ENCODE measurements at regions not wholly inside any gene's neighbourhood (a gene's known extent, or its start where the extent isn't known, plus 50 kb on each side); places are given as distances from the start of the nearest gene placed in this dataset.

- POLR2A ChIA-PET: no interaction called here
- no peak overlapping the region for H3K4me2 ChIP-seq (ENCODE audit: low read length)
- TF ChIP-seq ZBTB33 (IDR thresholded peaks at IDR 0.05; ENCODE audit: extremely low read depth, insufficient replicate concordance, low read length) (no peak), YY1 (IDR thresholded peaks at IDR 0.05; ENCODE audit: extremely low read depth, insufficient replicate concordance, low read depth, low read length) (no peak), FOSL1 (IDR thresholded peaks at IDR 0.05; ENCODE audit: low read depth) (no peak), POLR2AphosphoS5 (IDR thresholded peaks at IDR 0.05; ENCODE audit: low read depth, low read length) (no peak), CBX3 (IDR thresholded peaks at IDR 0.05; ENCODE audit: low read depth) (no peak), EZH2 (IDR thresholded peaks at IDR 0.05) (no peak), CTCF (IDR thresholded peaks at IDR 0.05 in 2 of 3, conservative IDR thresholded peaks at IDR 0.05 in 1 of 3; ENCODE audit: borderline replicate concordance in 1 of 3, insufficient read depth in 1 of 3, low read depth in 2 of 3, low read length in 2 of 3) (no peak), EZH2phosphoT487 (IDR thresholded peaks at IDR 0.05; ENCODE audit: borderline replicate concordance) (no peak), ZNF274 (IDR thresholded peaks at IDR 0.05; ENCODE audit: low read depth, low read length) (no peak), SRF (IDR thresholded peaks at IDR 0.05; ENCODE audit: low read depth) (no peak), ELF1 (IDR thresholded peaks at IDR 0.05; ENCODE audit: borderline replicate concordance, low read depth) (no peak), SP1 (IDR thresholded peaks at IDR 0.05; ENCODE audit: low read depth) (no peak), EGR1 (IDR thresholded peaks at IDR 0.05; ENCODE audit: low read depth) (no peak), SIN3A (IDR thresholded peaks at IDR 0.05; ENCODE audit: low read depth) (no peak), JUND (IDR thresholded peaks at IDR 0.05) (no peak), CEBPB (IDR thresholded peaks at IDR 0.05; ENCODE audit: low read depth) (no peak), ATF3 (IDR thresholded peaks at IDR 0.05) (no peak)
- peaks cover 0 to 11% of the 10 kb centered on the region in 2 experiments; a peak in 2 of 4 replicates for H3K4me1 ChIP-seq (ENCODE audit: control insufficient read depth in 1 of 2, insufficient read depth in 2 of 2, low read length in 2 of 2)
- no peak overlapping the region for H3K27ac ChIP-seq (ENCODE audit: low read depth, low read length)
- H3K36me3 ChIP-seq (ENCODE audit: control insufficient read depth in 1 of 2, insufficient read depth in 2 of 2, low read length in 2 of 2): no peaks in the 10 kb centered on the region
- no peaks in the 10 kb centered on the region for H3K9me3 ChIP-seq (ENCODE audit: control insufficient read depth in 1 of 2, insufficient read depth in 1 of 2, low read depth in 1 of 2, low read length in 2 of 2)
- no peaks in the 10 kb centered on the region for H3K9me2 ChIP-seq (ENCODE audit: insufficient read depth)
- no peaks in the 10 kb centered on the region for H4K20me1 ChIP-seq (ENCODE audit: insufficient read depth)
- no peak overlapping the region for H3K9ac ChIP-seq (ENCODE audit: low read length)
- no peak overlapping the region for H3K4me3 ChIP-seq (replicated peaks in 1 of 2; ENCODE audit: low read depth in 1 of 2, low read length in 2 of 2)
- BruUV-seq (replicated peaks): no TSS peak
- peaks cover 39% of the 10 kb centered on the region for H3K27me3 ChIP-seq (ENCODE audit: insufficient read depth, low read length)
- CTCF ChIA-PET: interaction anchor here (1.4 kb wide), 1 partner anchor 132 kb away, joined by 5 read pairs; no protein-coding TSS in a partner anchor
- intact Hi-C loops (cut with micrococcal nuclease): no loop called here
- H2AFZ ChIP-seq (ENCODE audit: low read depth, low read length, poor library complexity, severe bottlenecking): no peak overlapping the region
- RAD21 ChIA-PET (ENCODE audit: low non-redundant PET in 1 of 2, low total read pairs in 2 of 2, uncharacterized antibody in 2 of 2, unreplicated experiment in 2 of 2): no interaction called here
- H3K79me2 ChIP-seq (ENCODE audit: insufficient read depth, low read length): no peaks in the 10 kb centered on the region
- DNase-seq (ENCODE audit: low read depth, low spot score): no peak
- ATAC-seq: no peak
These were observed 229.2 kb downstream of the WDR11 start for GRCh38 chr10:121080281-121080891.
